BLaER1 (cell line): ENCODE measurements at regions not wholly inside any gene's neighbourhood (a gene's known extent, or its start where the extent isn't known, plus 50 kb on each side); places are given as distances from the start of the nearest gene placed in this dataset.

Experiments
- H3K27ac ChIP-seq: shearing (Covaris generic); formaldehyde crosslinking; 2 replicates; pipeline ENCODE4 v1.8.1; 2022
- H3K27me3 ChIP-seq: shearing (Covaris generic); formaldehyde crosslinking; 2 replicates; pipeline ENCODE4 v1.8.1; 2022
- H3K36me3 ChIP-seq: shearing (Covaris generic); formaldehyde crosslinking; 2 replicates; pipeline ENCODE4 v1.8.1; 2022
- H3K4me1 ChIP-seq: shearing (Covaris generic); formaldehyde crosslinking; 2 replicates; pipeline ENCODE4 v1.8.1; 2022
- H3K4me2 ChIP-seq: shearing (Covaris generic); formaldehyde crosslinking; 2 replicates; pipeline ENCODE4 v1.8.1; 2022
- H3K4me3 ChIP-seq: shearing (Covaris generic); formaldehyde crosslinking; 2 replicates; pipeline ENCODE4 v1.8.1; 2022
- H3K9ac ChIP-seq: shearing (Covaris generic); formaldehyde crosslinking; 2 replicates; pipeline ENCODE4 v1.8.1; 2022
- H3K9me3 ChIP-seq: shearing (Covaris generic); formaldehyde crosslinking; 2 replicates; pipeline ENCODE4 v1.8.1; 2022
- H4K20me1 ChIP-seq: shearing (Covaris generic); formaldehyde crosslinking; 2 replicates; pipeline ENCODE4 v1.8.1; 2022
- Cebpa-rat ChIP-seq: shearing (Covaris generic); IDR thresholded peaks from 2 replicates; pipeline ENCODE4 v1.8.1; 2022

DNA sequence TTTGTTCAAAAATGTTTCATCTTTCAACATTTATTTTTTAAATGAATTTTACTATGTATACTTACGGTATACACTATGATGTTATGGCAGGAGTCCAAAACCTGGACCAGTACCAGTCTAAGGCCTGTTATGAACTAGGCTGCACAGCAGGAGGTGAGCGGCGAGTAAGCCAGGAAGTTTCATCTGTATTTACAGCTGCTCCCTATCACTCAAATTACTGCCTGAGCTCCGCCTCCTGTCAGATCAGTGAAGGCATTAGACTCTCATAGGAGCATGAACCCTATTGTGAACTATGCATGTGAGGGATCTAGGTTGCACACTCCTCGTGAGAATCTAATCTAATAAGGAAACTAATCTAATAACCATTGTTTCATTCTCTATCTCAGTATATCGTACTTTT lies 715.5 kb upstream of the PTPRD start:
- Histone ChIP-seq H3K27me3 (no peaks in the 10 kb centered on the region), H3K36me3 (no peaks in the 10 kb centered on the region), H3K9ac (no peak overlapping the region), H3K9me3 (peaks cover 6% of the 10 kb centered on the region; the same call in 1 of the 2 replicates), H3K4me3 (no peak overlapping the region), H3K27ac (no peak overlapping the region), H3K4me2 (no peak overlapping the region), H4K20me1 (no peaks in the 10 kb centered on the region), H3K4me1 (no peaks in the 10 kb centered on the region)
- no peak for TF ChIP-seq Cebpa-rat

DNA sequence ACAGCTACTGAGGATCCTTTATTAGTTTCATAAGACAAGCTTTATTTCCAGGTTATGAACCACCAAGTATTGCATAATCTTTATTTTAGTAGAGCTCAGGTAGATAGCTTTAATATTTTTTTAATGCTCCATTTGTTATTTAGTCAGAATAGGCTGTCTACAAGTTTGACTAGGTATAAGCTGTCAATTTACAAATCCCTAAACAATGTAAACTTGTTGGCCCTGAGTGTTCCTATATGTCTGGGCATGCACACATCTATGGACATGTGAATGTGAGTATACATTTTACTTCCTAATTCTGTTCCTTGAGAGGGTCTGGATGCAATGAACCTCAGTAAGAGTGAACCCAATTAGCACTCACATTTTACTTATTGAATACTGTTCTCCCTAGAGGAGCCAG lies 722.2 kb upstream of the PTPRD start:
- H3K9ac ChIP-seq = no peak overlapping the region
- no peak overlapping the region for H3K27ac ChIP-seq
- no peaks in the 10 kb centered on the region for H4K20me1 ChIP-seq
- H3K4me3 ChIP-seq = no peak overlapping the region
- peaks cover 6% of the 10 kb centered on the region; the same call in 1 of the 2 replicates for H3K9me3 ChIP-seq
- no peak for TF ChIP-seq Cebpa-rat
- H3K4me2 ChIP-seq = no peak overlapping the region
- H3K4me1 ChIP-seq = peaks cover 16% of the 10 kb centered on the region
- no peaks in the 10 kb centered on the region for H3K27me3 ChIP-seq
- H3K36me3 ChIP-seq = no peaks in the 10 kb centered on the region

DNA sequence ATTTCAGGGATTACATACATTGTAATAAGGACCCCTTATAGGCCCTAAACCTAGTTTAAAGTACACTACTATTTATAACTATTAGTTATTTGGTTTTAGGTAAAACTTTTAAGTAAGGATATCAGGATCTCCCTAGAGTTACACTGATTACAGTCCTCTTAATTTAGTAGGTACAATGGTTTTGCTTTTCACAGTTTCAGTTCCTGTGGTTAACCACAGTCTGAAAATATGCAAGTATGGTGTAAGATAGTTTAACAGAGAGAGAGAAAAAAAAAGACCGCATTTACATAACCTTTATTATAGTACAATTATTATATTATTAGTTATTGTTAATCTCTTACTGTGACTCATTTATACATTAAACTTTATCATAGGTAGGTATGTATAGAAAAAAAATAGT lies 725.3 kb upstream of the PTPRD start:
- Histone ChIP-seq H3K4me2 (peak overlapping the region; percentile 34), H3K4me1 (peaks cover 16% of the 10 kb centered on the region), H3K9ac (no peak overlapping the region), H3K27me3 (no peaks in the 10 kb centered on the region), H4K20me1 (no peaks in the 10 kb centered on the region), H3K9me3 (no peaks in the 10 kb centered on the region), H3K36me3 (no peaks in the 10 kb centered on the region), H3K27ac (no peak overlapping the region), H3K4me3 (no peak overlapping the region)
- TF ChIP-seq Cebpa-rat = no peak

DNA sequence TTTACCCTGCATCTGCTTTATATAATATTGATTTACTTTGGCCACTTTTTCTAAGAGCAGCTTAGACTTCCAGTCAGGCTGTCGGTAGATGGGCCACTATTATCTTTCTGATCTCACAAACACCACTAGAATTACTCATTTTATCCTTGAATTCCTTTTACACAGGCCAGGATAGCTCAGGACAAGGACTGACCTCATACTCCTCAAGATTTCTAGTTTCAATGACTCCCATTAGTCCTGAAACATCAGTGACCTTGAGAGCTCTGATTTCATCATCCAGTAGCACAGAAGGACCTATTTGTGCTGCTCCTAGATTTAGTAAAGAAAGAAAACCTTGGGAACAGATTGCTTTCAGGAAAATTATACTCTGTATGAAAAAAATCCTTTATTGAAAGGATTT lies 727.9 kb upstream of the PTPRD start:
- no peak overlapping the region for H3K4me2 ChIP-seq
- H3K4me1 ChIP-seq = peaks cover 16% of the 10 kb centered on the region
- TF ChIP-seq Cebpa-rat = no peak
- no peak overlapping the region for H3K27ac ChIP-seq
- H3K27me3 ChIP-seq = no peaks in the 10 kb centered on the region
- no peaks in the 10 kb centered on the region for H3K36me3 ChIP-seq
- H3K4me3 ChIP-seq = no peak overlapping the region
- H4K20me1 ChIP-seq = no peaks in the 10 kb centered on the region
- H3K9ac ChIP-seq = no peak overlapping the region
- H3K9me3 ChIP-seq = no peaks in the 10 kb centered on the region

DNA sequence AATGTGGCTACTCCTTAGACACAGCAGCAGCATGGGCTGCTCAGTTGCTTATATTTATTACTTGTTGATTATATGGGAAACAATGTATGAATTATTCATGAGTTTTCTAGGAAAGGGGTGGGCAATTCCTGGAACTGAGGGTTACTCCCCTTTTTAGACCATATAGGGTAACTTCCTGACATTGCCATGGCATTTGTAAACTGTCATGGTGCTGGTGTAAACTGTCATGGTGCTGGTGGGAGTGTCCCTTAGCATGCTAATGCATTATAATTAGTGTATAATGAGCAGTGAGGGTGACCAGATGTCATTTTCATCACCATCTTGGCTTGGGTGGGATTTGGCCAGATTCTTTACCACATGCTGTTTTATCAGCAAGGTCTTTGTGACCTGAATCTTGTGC lies 734.6 kb upstream of the PTPRD start:
- Histone ChIP-seq H3K9me3 (peaks cover 12% of the 10 kb centered on the region), H3K36me3 (no peaks in the 10 kb centered on the region), H3K27ac (no peak overlapping the region), H3K4me2 (no peak overlapping the region), H3K27me3 (no peaks in the 10 kb centered on the region), H4K20me1 (no peaks in the 10 kb centered on the region), H3K4me1 (no peaks in the 10 kb centered on the region), H3K4me3 (no peak overlapping the region), H3K9ac (no peak overlapping the region)
- no peak for TF ChIP-seq Cebpa-rat

DNA sequence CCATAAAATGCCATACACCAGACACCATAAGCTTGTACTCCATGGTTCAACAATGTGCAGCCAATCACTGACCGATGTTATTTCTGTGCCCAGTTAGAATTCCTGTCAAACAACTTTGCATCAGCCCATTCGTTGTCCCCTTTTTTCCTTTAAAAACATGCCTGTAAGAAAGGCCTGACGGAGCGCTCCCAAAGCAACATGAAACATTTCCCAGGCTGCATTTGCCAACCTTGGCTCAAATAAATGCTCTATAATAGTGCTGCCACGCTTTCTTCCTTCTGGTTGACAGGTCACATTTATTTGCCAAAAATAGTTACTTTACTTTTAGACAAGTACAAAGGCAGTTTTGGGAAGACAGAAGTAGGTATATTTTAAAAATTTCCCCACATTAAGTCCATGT lies 735.6 kb upstream of the PTPRD start:
- peaks cover 12% of the 10 kb centered on the region for H3K9me3 ChIP-seq
- no peaks in the 10 kb centered on the region for H4K20me1 ChIP-seq
- no peak overlapping the region for H3K9ac ChIP-seq
- no peaks in the 10 kb centered on the region for H3K4me1 ChIP-seq
- no peak overlapping the region for H3K4me3 ChIP-seq
- H3K4me2 ChIP-seq = no peak overlapping the region
- no peaks in the 10 kb centered on the region for H3K27me3 ChIP-seq
- H3K27ac ChIP-seq = no peak overlapping the region
- no peak for TF ChIP-seq Cebpa-rat
- no peaks in the 10 kb centered on the region for H3K36me3 ChIP-seq

DNA sequence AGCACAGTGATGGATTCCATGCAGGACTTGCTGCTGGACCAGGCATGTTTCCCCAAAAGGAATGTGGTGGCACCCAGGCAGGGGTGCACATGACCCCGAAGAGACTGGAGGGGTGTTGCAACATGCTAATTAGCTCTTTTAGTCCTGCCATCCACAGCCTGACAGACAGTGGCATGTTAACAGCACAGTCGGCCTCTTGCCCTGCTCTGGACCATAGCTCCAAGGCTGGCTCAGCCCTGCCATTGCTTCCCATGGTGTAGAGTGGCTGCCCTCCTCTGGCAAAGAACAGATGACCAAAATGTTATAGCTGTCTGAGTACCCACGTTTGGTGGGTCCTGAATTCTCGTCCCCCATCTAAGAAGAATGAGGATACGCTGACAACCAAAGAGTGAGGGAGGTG lies 736.4 kb upstream of the PTPRD start:
- H3K27me3 ChIP-seq = no peaks in the 10 kb centered on the region
- no peaks in the 10 kb centered on the region for H3K4me1 ChIP-seq
- TF ChIP-seq Cebpa-rat = no peak
- no peak overlapping the region for H3K9ac ChIP-seq
- H3K36me3 ChIP-seq = no peaks in the 10 kb centered on the region
- H3K27ac ChIP-seq = no peak overlapping the region
- H3K9me3 ChIP-seq = peaks cover 12% of the 10 kb centered on the region
- no peaks in the 10 kb centered on the region for H4K20me1 ChIP-seq
- no peak overlapping the region for H3K4me2 ChIP-seq
- no peak overlapping the region for H3K4me3 ChIP-seq

DNA sequence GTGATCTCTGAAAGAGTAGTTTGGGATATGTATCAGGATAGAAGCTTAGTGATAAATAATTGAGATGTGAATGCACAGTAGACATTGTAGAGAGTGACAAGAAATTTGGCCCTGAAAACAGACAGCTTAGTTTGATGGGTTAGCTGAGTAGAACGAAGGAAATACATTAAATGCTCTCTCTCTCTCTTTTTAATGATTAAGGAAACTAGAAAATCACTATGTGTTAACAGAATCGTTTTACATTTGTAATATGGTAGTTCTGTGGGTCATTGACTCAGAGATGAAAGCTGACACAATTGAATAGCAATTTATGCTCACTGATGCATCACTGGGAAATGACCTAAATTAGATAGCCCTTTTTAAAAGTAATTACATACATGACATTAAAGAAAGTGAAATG lies 739.8 kb upstream of the PTPRD start:
- Histone ChIP-seq H3K4me3 (no peak overlapping the region), H3K4me1 (no peaks in the 10 kb centered on the region), H4K20me1 (no peaks in the 10 kb centered on the region), H3K9ac (no peak overlapping the region), H3K36me3 (no peaks in the 10 kb centered on the region), H3K27me3 (no peaks in the 10 kb centered on the region), H3K9me3 (peaks cover 12% of the 10 kb centered on the region), H3K27ac (no peak overlapping the region), H3K4me2 (no peak overlapping the region)
- TF ChIP-seq Cebpa-rat = no peak

DNA sequence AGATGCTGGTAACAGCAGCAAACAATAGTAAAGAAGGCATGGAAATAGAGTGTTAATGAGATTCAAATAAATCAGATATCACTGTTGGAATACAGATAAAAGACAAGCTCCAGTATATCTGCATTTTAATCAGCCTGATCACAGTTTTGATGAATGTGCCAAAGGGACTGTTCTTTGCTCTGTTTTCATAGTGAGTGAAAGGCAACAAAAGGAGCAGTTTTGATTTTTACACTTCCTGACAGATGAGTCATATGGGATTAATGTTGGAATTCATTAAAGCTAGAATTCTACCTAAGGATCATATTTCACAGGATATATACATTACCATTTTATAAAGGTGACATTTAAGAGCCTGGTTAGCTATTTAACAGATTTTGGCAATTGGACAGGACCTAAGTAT lies 743.3 kb upstream of the PTPRD start:
- no peak overlapping the region for H3K4me3 ChIP-seq
- no peaks in the 10 kb centered on the region for H4K20me1 ChIP-seq
- H3K27me3 ChIP-seq = no peaks in the 10 kb centered on the region
- H3K4me1 ChIP-seq = no peaks in the 10 kb centered on the region
- TF ChIP-seq Cebpa-rat = no peak
- H3K36me3 ChIP-seq = no peaks in the 10 kb centered on the region
- no peaks in the 10 kb centered on the region for H3K9me3 ChIP-seq
- no peak overlapping the region for H3K4me2 ChIP-seq
- no peak overlapping the region for H3K27ac ChIP-seq
- H3K9ac ChIP-seq = no peak overlapping the region

DNA sequence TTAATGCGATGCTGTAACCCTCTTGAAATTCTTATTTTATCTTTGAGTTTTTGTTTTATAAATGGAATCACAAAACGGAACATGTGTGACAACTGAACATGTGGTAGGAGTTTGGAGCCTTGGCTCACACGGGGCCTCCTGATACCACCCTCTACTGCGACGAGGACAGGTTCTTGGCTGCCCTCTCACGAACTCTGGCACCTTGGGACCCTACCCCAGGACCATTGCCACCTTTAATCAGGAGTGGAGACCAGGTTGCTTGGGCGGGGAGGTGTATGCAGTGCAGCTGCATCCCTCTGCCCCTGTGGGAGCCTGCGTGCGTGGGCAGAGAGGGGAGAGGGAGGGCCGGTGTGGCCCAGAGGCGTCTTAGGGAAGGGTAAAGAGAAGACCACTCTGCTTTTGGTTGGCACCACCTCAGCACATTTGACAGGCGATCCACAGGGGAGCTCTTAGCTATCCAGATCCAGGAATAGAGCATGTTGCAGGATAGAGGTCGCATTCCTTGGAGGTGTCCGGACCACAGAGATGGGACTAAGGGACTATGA lies 753.9 kb upstream of the PTPRD start:
- Histone ChIP-seq H3K4me3 (no peak overlapping the region), H3K4me1 (no peaks in the 10 kb centered on the region), H3K4me2 (no peak overlapping the region), H4K20me1 (no peaks in the 10 kb centered on the region), H3K27ac (no peak overlapping the region), H3K9ac (no peak overlapping the region), H3K27me3 (no peaks in the 10 kb centered on the region), H3K36me3 (no peaks in the 10 kb centered on the region), H3K9me3 (no peaks in the 10 kb centered on the region)
- TF ChIP-seq Cebpa-rat = no peak

DNA sequence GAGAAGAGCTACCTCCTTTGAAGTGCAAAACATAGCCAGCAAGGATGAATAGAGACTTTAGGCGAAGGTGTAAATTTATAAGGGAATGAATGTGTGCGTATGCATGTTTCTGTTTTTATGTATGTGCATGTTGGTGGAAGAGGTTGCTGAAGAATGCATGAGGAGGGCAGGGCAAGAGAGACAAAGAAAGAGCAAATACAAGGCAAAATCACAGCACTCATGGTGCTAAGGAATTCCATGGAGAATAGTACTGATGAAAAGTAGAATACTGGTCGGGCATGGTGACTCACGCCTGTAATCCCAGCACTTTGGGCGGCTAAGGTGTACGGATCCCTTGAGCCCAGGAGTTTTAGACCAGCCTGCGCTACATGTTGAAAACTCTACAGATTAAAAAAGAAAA lies 762.1 kb upstream of the PTPRD start:
- Histone ChIP-seq H3K9me3 (no peaks in the 10 kb centered on the region), H3K9ac (no peak overlapping the region), H4K20me1 (no peaks in the 10 kb centered on the region), H3K4me1 (no peaks in the 10 kb centered on the region), H3K27me3 (no peaks in the 10 kb centered on the region), H3K27ac (no peak overlapping the region), H3K36me3 (no peaks in the 10 kb centered on the region), H3K4me3 (no peak overlapping the region), H3K4me2 (no peak overlapping the region)
- no peak for TF ChIP-seq Cebpa-rat
